ENCODE measurements at regions not wholly inside any gene's neighbourhood (a gene's known extent, or its start where the extent isn't known, plus 50 kb on each side); places are given as distances from the start of the nearest gene placed in this dataset.
A peak's percentile ranks its signal among the peaks of the same experiment; 100 is the strongest.
"Not testable (repeated sequence)": the region's sequence is repeated elsewhere in the genome, so short reads cannot be mapped to it uniquely, and the experiment has no call there.

- ATAC-seq (ENCODE audit: low read depth in 2 of 2): no peak
- Mint-ChIP-seq H3K4me1 (no peaks in the 10 kb centered on the region), H3K27me3 (peaks cover 0 to 15% (median 0%) of the 10 kb centered on the region in 3 donors), H3K4me3 (no peak overlapping the region), H3K9me3 (no peaks in the 10 kb centered on the region), H3K36me3 (no peaks in the 10 kb centered on the region), H3K27ac (no peak overlapping the region)
- no peak for DNase-seq
These were observed 157.3 kb upstream of the CHAC2 start for GRCh38 chr2:53610260-53610659.

- ATAC-seq (ENCODE audit: low read depth in 2 of 2) (no peak), DNase-seq (no peak)
- Mint-ChIP-seq H3K4me3 (no peak overlapping the region), H3K9me3 (no peaks in the 10 kb centered on the region), H3K27me3 (peaks cover 0 to 15% (median 0%) of the 10 kb centered on the region in 3 donors), H3K27ac (no peak overlapping the region), H3K36me3 (no peaks in the 10 kb centered on the region), H3K4me1 (no peaks in the 10 kb centered on the region)
These were observed 158.1 kb upstream of the CHAC2 start for GRCh38 chr2:53609551-53609950.

GRCh38 chr2:53608293-53608692 is 159.3 kb upstream of the CHAC2 start:
- Mint-ChIP-seq H3K4me3 (no peak overlapping the region), H3K9me3 (no peaks in the 10 kb centered on the region), H3K4me1 (no peaks in the 10 kb centered on the region), H3K27me3 (peaks cover 0 to 5% (median 0%) of the 10 kb centered on the region in 3 donors), H3K27ac (no peak overlapping the region), H3K36me3 (no peaks in the 10 kb centered on the region)
- ATAC-seq (ENCODE audit: low read depth in 2 of 2): no peak
- no peak for DNase-seq

- Mint-ChIP-seq H3K27ac (no peak overlapping the region), H3K9me3 (peaks cover 0 to 4% (median 0%) of the 10 kb centered on the region in 7 donors), H3K4me3 (no peak overlapping the region), H3K4me1 (peaks cover 0 to 4% (median 0%) of the 10 kb centered on the region in 3 donors), H3K27me3 (peaks cover 0 to 14% (median 10%) of the 10 kb centered on the region in 3 donors), H3K36me3 (no peaks in the 10 kb centered on the region)
- DNase-seq: no peak
- no peak for ATAC-seq (ENCODE audit: low read depth in 2 of 2)
These were observed 166.8 kb upstream of the CHAC2 start for GRCh38 chr2:53600815-53601214.

- H3K4me1 Mint-ChIP-seq; DNase-seq; ATAC-seq (ENCODE audit: low read depth in 2 of 2); H3K36me3 Mint-ChIP-seq; H3K27me3 Mint-ChIP-seq; H3K9me3 Mint-ChIP-seq: not testable (repeated sequence)
- Mint-ChIP-seq H3K4me3 (peak overlapping the region in 6 of 8 donors; percentile 20 to 86 (median 48)), H3K27ac (peak overlapping the region in 2 of 6 donors; percentile 45 to 88)
These were observed 180.6 kb upstream of the CHAC2 start for GRCh38 chr2:53586733-53587612.

- H3K9me3 Mint-ChIP-seq: peaks cover 0 to 4% (median 0%) of the 10 kb centered on the region in 7 donors
- no peaks in the 10 kb centered on the region for H3K36me3 Mint-ChIP-seq
- H3K4me3 Mint-ChIP-seq: no peak overlapping the region
- DNase-seq (no peak), ATAC-seq (ENCODE audit: low read depth in 2 of 2) (no peak)
- no peaks in the 10 kb centered on the region for H3K4me1 Mint-ChIP-seq
- H3K27me3 Mint-ChIP-seq: peaks cover 0 to 9% (median 0%) of the 10 kb centered on the region in 3 donors
- H3K27ac Mint-ChIP-seq: no peak overlapping the region
These were observed 182.6 kb upstream of the CHAC2 start for GRCh38 chr2:53584986-53585385.

- no peak overlapping the region for H3K4me3 Mint-ChIP-seq
- H3K4me1 Mint-ChIP-seq: no peaks in the 10 kb centered on the region
- H3K27ac Mint-ChIP-seq: no peak overlapping the region
- DNase-seq (no peak), ATAC-seq (ENCODE audit: low read depth in 2 of 2) (no peak)
- H3K9me3 Mint-ChIP-seq: peaks cover 0 to 4% (median 0%) of the 10 kb centered on the region in 7 donors
- H3K27me3 Mint-ChIP-seq: peaks cover 0 to 13% (median 0%) of the 10 kb centered on the region in 3 donors
- H3K36me3 Mint-ChIP-seq: no peaks in the 10 kb centered on the region
These were observed 184.0 kb upstream of the CHAC2 start for GRCh38 chr2:53583583-53583982.

GRCh38 chr2:53582556-53582955 is 185.0 kb upstream of the CHAC2 start:
- peaks cover 0 to 13% (median 0%) of the 10 kb centered on the region in 3 donors for H3K27me3 Mint-ChIP-seq
- H3K36me3 Mint-ChIP-seq: no peaks in the 10 kb centered on the region
- ATAC-seq (ENCODE audit: low read depth in 2 of 2) (no peak), DNase-seq (no peak)
- H3K4me1 Mint-ChIP-seq: no peaks in the 10 kb centered on the region
- peaks cover 0 to 6% (median 0%) of the 10 kb centered on the region in 7 donors for H3K9me3 Mint-ChIP-seq
- H3K4me3 Mint-ChIP-seq: no peak overlapping the region
- peak overlapping the region in 1 of 6 donors; percentile 34 for H3K27ac Mint-ChIP-seq

GRCh38 chr2:53576166-53576565 is 191.4 kb upstream of the CHAC2 start:
- Mint-ChIP-seq H3K9me3 (peaks cover 0 to 4% (median 0%) of the 10 kb centered on the region in 7 donors), H3K36me3 (no peaks in the 10 kb centered on the region)

GRCh38 chr2:53575721-53576124 is 191.9 kb upstream of the CHAC2 start:
- DNase-seq: no peak
- peaks cover 0 to 5% (median 0%) of the 10 kb centered on the region in 3 donors for H3K27me3 Mint-ChIP-seq
- no peaks in the 10 kb centered on the region for H3K4me1 Mint-ChIP-seq
- no peak overlapping the region for H3K27ac Mint-ChIP-seq
- H3K4me3 Mint-ChIP-seq: no peak overlapping the region
- ATAC-seq (ENCODE audit: low read depth in 2 of 2): no peak
- H3K9me3 Mint-ChIP-seq: peaks cover 0 to 4% (median 0%) of the 10 kb centered on the region in 7 donors
- H3K36me3 Mint-ChIP-seq: no peaks in the 10 kb centered on the region

More at GRCh38 chr2:53576166-53576565, 191.4 kb upstream of the CHAC2 start:
- Mint-ChIP-seq H3K4me3 (no peak overlapping the region), H3K27me3 (peaks cover 0 to 5% (median 0%) of the 10 kb centered on the region in 3 donors), H3K27ac (no peak overlapping the region), H3K4me1 (no peaks in the 10 kb centered on the region)
- ATAC-seq (ENCODE audit: low read depth in 2 of 2) (no peak), DNase-seq (no peak)

GRCh38 chr2:53572696-53573095 is 194.9 kb upstream of the CHAC2 start:
- no peak overlapping the region for H3K27ac Mint-ChIP-seq
- H3K4me3 Mint-ChIP-seq: no peak overlapping the region
- H3K27me3 Mint-ChIP-seq: no peaks in the 10 kb centered on the region
- H3K4me1 Mint-ChIP-seq: no peaks in the 10 kb centered on the region
- peaks cover 0 to 4% (median 0%) of the 10 kb centered on the region in 7 donors for H3K9me3 Mint-ChIP-seq
- DNase-seq: no peak
- no peak for ATAC-seq (ENCODE audit: low read depth in 2 of 2)
- H3K36me3 Mint-ChIP-seq: no peaks in the 10 kb centered on the region

- Mint-ChIP-seq H3K4me1 (no peaks in the 10 kb centered on the region), H3K27ac (no peak overlapping the region), H3K4me3 (no peak overlapping the region), H3K9me3 (peaks cover 0 to 2% (median 0%) of the 10 kb centered on the region in 7 donors), H3K27me3 (peaks cover 0 to 6% (median 0%) of the 10 kb centered on the region in 3 donors), H3K36me3 (no peaks in the 10 kb centered on the region)
- ATAC-seq (ENCODE audit: low read depth in 2 of 2): no peak
- DNase-seq: no peak
These were observed 197.5 kb upstream of the CHAC2 start for GRCh38 chr2:53569957-53570727.

- H3K9me3 Mint-ChIP-seq: peaks cover 0 to 2% (median 0%) of the 10 kb centered on the region in 7 donors
- H3K27ac Mint-ChIP-seq: no peak overlapping the region
- no peak overlapping the region for H3K4me3 Mint-ChIP-seq
These were observed 199.1 kb upstream of the CHAC2 start for GRCh38 chr2:53568469-53568868.

More at GRCh38 chr2:53568469-53568868, 199.1 kb upstream of the CHAC2 start:
- DNase-seq: no peak
- Mint-ChIP-seq H3K36me3 (no peaks in the 10 kb centered on the region), H3K27me3 (peaks cover 0 to 6% (median 0%) of the 10 kb centered on the region in 3 donors), H3K4me1 (no peaks in the 10 kb centered on the region)
- ATAC-seq (ENCODE audit: low read depth in 2 of 2): no peak
